ENCODE measurements at regions not wholly inside any gene's neighbourhood (a gene's known extent, or its start where the extent isn't known, plus 50 kb on each side); places are given as distances from the start of the nearest gene placed in this dataset.

- H3K27me3 ChIP-seq (replicated peaks in 1 of 4; ENCODE audit: control insufficient read depth in 3 of 4, extremely low read depth in 1 of 4, insufficient read depth in 3 of 4, low read length in 3 of 4) = no peaks in the 10 kb centered on the region
- ChIA-PET CTCF (ENCODE audit: partially characterized antibody) (no interaction called here), POLR2A (ENCODE audit: partially characterized antibody) (no interaction called here)
- no peak overlapping the region for H3K18ac ChIP-seq (ENCODE audit: extremely low read depth, low read length)
- FAIRE-seq (no peak), DNase-seq (ENCODE audit: low read depth in 1 of 2, low spot score in 2 of 2) (no peak)
- no peak overlapping the region for H4K8ac ChIP-seq (ENCODE audit: extremely low read depth, insufficient read depth, low read length)
- no peak overlapping the region for H2BK120ac ChIP-seq (replicated peaks; ENCODE audit: low read depth, low read length)
- H3K23me2 ChIP-seq (ENCODE audit: low read depth, low read length) = no peaks in the 10 kb centered on the region
- no peaks in the 10 kb centered on the region for H3K79me2 ChIP-seq (ENCODE audit: control insufficient read depth in 1 of 2, insufficient read depth in 2 of 2, low read length in 2 of 2)
- H3K4ac ChIP-seq (replicated peaks; ENCODE audit: insufficient read length, low read depth, low read length) = no peak overlapping the region
- H4K20me1 ChIP-seq (replicated peaks in 1 of 2; ENCODE audit: control insufficient read depth in 1 of 2, insufficient read depth in 2 of 2, low read length in 2 of 2) = no peaks in the 10 kb centered on the region
- no peak overlapping the region for H2BK12ac ChIP-seq (ENCODE audit: low read depth, low read length)
- no peak overlapping the region for H4K5ac ChIP-seq (ENCODE audit: insufficient read length, low read depth, low read length)
- H2AK5ac ChIP-seq (ENCODE audit: low read depth, low read length) = no peak overlapping the region
- no peak overlapping the region for H4K91ac ChIP-seq (replicated peaks; ENCODE audit: insufficient read length, low read length)
- H3K23ac ChIP-seq (ENCODE audit: insufficient read length) = no peak overlapping the region
- no peak overlapping the region for H2AFZ ChIP-seq (ENCODE audit: low read length)
- H3K36me3 ChIP-seq (ENCODE audit: control insufficient read depth in 2 of 4, insufficient read depth in 4 of 4, low read length in 3 of 4) = no peaks in the 10 kb centered on the region
- H3K79me1 ChIP-seq (ENCODE audit: low read depth, low read length) = no peaks in the 10 kb centered on the region
- WGBS, 2 experiments (ENCODE audit: extremely low coverage in 1 of 2, insufficient coverage in 1 of 2, insufficient read length in 1 of 2, insufficient replicate concordance in 2 of 2, low coverage in 1 of 2, low lambda C conversion rate in 2 of 2, missing lambda C conversion rate in 1 of 2) = 93% methylated on average over 4 of the region's 4 CpGs; no CpG with 5 or more reads in 1 of the 2 experiments
- H2BK20ac ChIP-seq (ENCODE audit: low read length) = no peak overlapping the region
- no peaks in the 10 kb centered on the region for H3K9me3 ChIP-seq (ENCODE audit: insufficient read depth in 2 of 2, low read depth in 1 of 2, low read length in 1 of 2)
- H3K56ac ChIP-seq (replicated peaks; ENCODE audit: insufficient read length, low read depth, low read length) = no peak overlapping the region
- H3K14ac ChIP-seq (ENCODE audit: insufficient read length) = no peak overlapping the region
- H3K4me1 ChIP-seq (replicated peaks in 1 of 4; ENCODE audit: control insufficient read depth in 3 of 4, insufficient read depth in 4 of 4, low read length in 3 of 4) = no peaks in the 10 kb centered on the region
- no peak overlapping the region for H3K27ac ChIP-seq (ENCODE audit: low read depth, low read length)
- H3K4me3 ChIP-seq (ENCODE audit: extremely low read depth in 1 of 4, insufficient read depth in 2 of 4, low read depth in 3 of 4, low read length in 4 of 4) = no peak overlapping the region
- H3K9ac ChIP-seq (replicated peaks in 1 of 4; ENCODE audit: extremely low read depth in 1 of 4, low read depth in 3 of 4, low read length in 3 of 4) = no peak overlapping the region
- H2BK15ac ChIP-seq (ENCODE audit: low read length) = no peak overlapping the region
- no peak overlapping the region for H2BK5ac ChIP-seq (ENCODE audit: low read depth, low read length)
- no peak overlapping the region for H3K4me2 ChIP-seq (ENCODE audit: insufficient read depth in 1 of 2, low read depth in 2 of 2, low read length in 2 of 2)
- TF ChIP-seq CREB1 (IDR thresholded peaks at IDR 0.05) = no peak
- no peak for TF ChIP-seq RAD21 (IDR thresholded peaks at IDR 0.05 in 1 of 2, conservative IDR thresholded peaks at IDR 0.05 in 1 of 2; ENCODE audit: low read depth in 2 of 2, low read length in 2 of 2)
- no peak for TF ChIP-seq PHF8 (conservative IDR thresholded peaks at IDR 0.05; ENCODE audit: low read depth, low read length)
- TF ChIP-seq ZNF274 (IDR thresholded peaks at IDR 0.05; ENCODE audit: borderline replicate concordance, extremely low read depth, low read length) = no peak
- no peak for TF ChIP-seq SIX5 (IDR thresholded peaks at IDR 0.05; ENCODE audit: low read depth, low read length)
- no peak for TF ChIP-seq FOSL1 (IDR thresholded peaks at IDR 0.05; ENCODE audit: insufficient read depth, low read depth, low read length)
- TF ChIP-seq NANOG (IDR thresholded peaks at IDR 0.05; ENCODE audit: insufficient read depth, low read depth, low read length, poor library complexity, severe bottlenecking) = no peak
- no peak for TF ChIP-seq GTF2F1 (IDR thresholded peaks at IDR 0.05; ENCODE audit: borderline replicate concordance, low read depth, low read length)
- TF ChIP-seq SP2 (IDR thresholded peaks at IDR 0.05; ENCODE audit: low read length) = no peak
- TF ChIP-seq EZH2 (IDR thresholded peaks at IDR 0.05; ENCODE audit: low read depth, low read length, severe bottlenecking) = no peak
- no peak for TF ChIP-seq SP4 (IDR thresholded peaks at IDR 0.05; ENCODE audit: low read length)
- TF ChIP-seq E2F6 (IDR thresholded peaks at IDR 0.05) = no peak
- no peak for TF ChIP-seq SRF (IDR thresholded peaks at IDR 0.05; ENCODE audit: low read depth, low read length)
Measured at GRCh38 chr16:65455761-65456160, 333.9 kb upstream of the CDH11 start.

All from H1 (cell line).